Parathyroid adenoma (tissue), 2 donors: ENCODE measurements at regions not wholly inside any gene's neighbourhood (a gene's known extent, or its start where the extent isn't known, plus 50 kb on each side); places are given as distances from the start of the nearest gene placed in this dataset.

ENCODE experiments used
- H2AFZ ChIP-seq: fragments of 300-600 bp; sonication (generic); one replicate; pipeline ENCODE4 v1.7.0; 2017; ENCODE audit warnings: antibody characterized with exemption, mild to moderate bottlenecking
- H3K27ac ChIP-seq: fragments of 300-600 bp; sonication (generic); one replicate; pipeline ENCODE4 v1.7.0; 2017
- H3K27me3 ChIP-seq: fragments of 300-600 bp; sonication (generic); one replicate; pipeline ENCODE4 v1.7.0; 2017; ENCODE audit warnings: low read length; ENCODE audit not compliant: control insufficient read depth, insufficient read depth
- H3K36me3 ChIP-seq: fragments of 300-600 bp; sonication (generic); one replicate; pipeline ENCODE4 v1.7.0; 2017; ENCODE audit warnings: low read length; ENCODE audit not compliant: control insufficient read depth, insufficient read depth
- H3K4me1 ChIP-seq: fragments of 300-600 bp; sonication (generic); one replicate; pipeline ENCODE4 v1.7.0; 2017; ENCODE audit warnings: control low read depth
- H3K4me2 ChIP-seq: fragments of 300-600 bp; sonication (generic); one replicate; pipeline ENCODE4 v1.7.0; 2017; ENCODE audit warnings: low read length
- H3K4me3 ChIP-seq: fragments of 300-600 bp; sonication (generic); one replicate; pipeline ENCODE4 v1.7.0; 2017; ENCODE audit warnings: low read depth, low read length
- H3K79me2 ChIP-seq: fragments of 300-600 bp; sonication (generic); one replicate; pipeline ENCODE4 v1.7.0; 2017; ENCODE audit warnings: control low read depth
- H3K9ac ChIP-seq: fragments of 300-600 bp; sonication (generic); one replicate; pipeline ENCODE4 v1.7.0; 2017; ENCODE audit warnings: mild to moderate bottlenecking
- H3K9me3 ChIP-seq: fragments of 300-600 bp; sonication (generic); one replicate; pipeline ENCODE4 v1.7.0; 2017; ENCODE audit warnings: low read length; ENCODE audit not compliant: control insufficient read depth
- CTCF ChIP-seq: fragments of 300-600 bp; sonication (generic); IDR thresholded peaks from one replicate; pipeline ENCODE4 v1.7.0; 2017; ENCODE audit warnings: antibody characterized with exemption, mild to moderate bottlenecking
- donor health status: primary hyperparathyroidism.

GRCh38 chr13:46982856-46983582 is 86.2 kb upstream of the HTR2A start:
- TF ChIP-seq CTCF = no peak
- H3K4me3 ChIP-seq = no peak overlapping the region

GRCh38 chr13:46975173-46975572 is 78.3 kb upstream of the HTR2A start:
- Histone ChIP-seq H3K9ac (no peak overlapping the region), H3K36me3 (no peaks in the 10 kb centered on the region), H3K79me2 (no peaks in the 10 kb centered on the region), H3K27me3 (no peaks in the 10 kb centered on the region), H3K4me3 (no peak overlapping the region), H3K4me1 (no peaks in the 10 kb centered on the region), H2AFZ (no peak overlapping the region), H3K4me2 (no peak overlapping the region), H3K9me3 (no peaks in the 10 kb centered on the region), H3K27ac (no peak overlapping the region)
- no peak for TF ChIP-seq CTCF

More at GRCh38 chr13:46982856-46983582, 86.2 kb upstream of the HTR2A start:
- H3K4me2 ChIP-seq = no peak overlapping the region
- H3K9me3 ChIP-seq = no peaks in the 10 kb centered on the region
- no peaks in the 10 kb centered on the region for H3K27me3 ChIP-seq
- H3K36me3 ChIP-seq = no peaks in the 10 kb centered on the region
- H3K4me1 ChIP-seq = no peaks in the 10 kb centered on the region
- no peak overlapping the region for H3K9ac ChIP-seq
- H3K79me2 ChIP-seq = no peaks in the 10 kb centered on the region
- H3K27ac ChIP-seq = no peak overlapping the region
- no peak overlapping the region for H2AFZ ChIP-seq

DNA sequence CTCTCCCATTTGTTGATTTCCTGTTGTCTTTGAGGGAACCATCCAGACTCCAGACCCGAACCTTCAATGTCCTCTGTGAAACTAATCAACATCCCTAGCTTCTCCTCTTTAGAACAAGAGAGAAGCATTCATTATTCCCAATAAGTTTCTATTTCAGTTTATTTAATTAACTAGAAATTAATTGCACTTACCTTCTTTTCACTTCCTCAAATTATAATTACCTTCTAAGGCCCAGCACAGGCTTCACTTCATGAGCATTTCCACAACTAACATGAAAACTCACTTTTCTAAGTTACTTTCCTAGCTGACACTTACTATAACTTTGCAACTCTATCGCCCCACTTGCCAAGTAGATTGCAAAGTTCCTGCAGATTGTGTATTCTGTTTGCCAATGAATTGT is 71.6 kb upstream of the HTR2A start:
- Histone ChIP-seq H3K36me3 (no peaks in the 10 kb centered on the region), H3K4me1 (no peaks in the 10 kb centered on the region), H2AFZ (no peak overlapping the region), H3K9me3 (no peaks in the 10 kb centered on the region), H3K4me3 (no peak overlapping the region), H3K27me3 (no peaks in the 10 kb centered on the region), H3K79me2 (no peaks in the 10 kb centered on the region), H3K27ac (no peak overlapping the region), H3K9ac (no peak overlapping the region), H3K4me2 (no peak overlapping the region)
- no peak for TF ChIP-seq CTCF

DNA sequence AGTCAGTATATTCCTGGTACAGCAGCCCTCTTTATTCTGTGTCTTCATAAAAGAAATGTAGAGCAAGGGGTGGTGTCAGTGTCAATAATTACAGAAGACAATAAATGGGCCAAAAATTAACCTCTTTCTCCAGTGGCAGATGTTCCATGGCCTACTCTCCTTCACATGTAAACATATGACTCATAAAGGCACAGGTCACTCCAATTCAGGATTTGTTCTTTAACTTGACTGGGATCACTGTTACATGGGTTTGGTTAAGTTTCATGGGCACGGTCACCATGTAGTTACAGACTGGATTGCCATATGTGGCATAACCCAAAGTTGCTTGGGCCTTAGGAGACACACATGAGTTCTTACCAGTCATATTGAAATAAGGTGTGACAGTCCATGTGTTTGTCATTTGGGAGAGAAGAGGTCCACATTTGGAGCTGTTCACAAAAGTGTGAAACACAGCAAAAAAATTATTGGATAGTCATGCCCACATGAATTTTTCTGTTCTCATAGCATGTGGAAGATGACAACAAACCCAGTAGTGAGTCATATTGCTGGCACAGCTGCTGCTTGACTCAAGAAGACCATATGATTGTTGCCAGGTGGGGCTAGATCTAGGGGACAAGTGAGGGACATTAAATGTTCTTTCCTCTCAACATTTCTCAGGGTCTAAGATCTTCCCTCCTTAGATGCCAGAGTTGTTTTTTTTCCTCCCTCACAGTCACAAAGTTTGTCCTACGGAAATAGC is 68.1 kb upstream of the HTR2A start:
- H3K4me2 ChIP-seq = no peak overlapping the region
- no peak overlapping the region for H3K9ac ChIP-seq
- no peak overlapping the region for H3K4me3 ChIP-seq
- no peak overlapping the region for H2AFZ ChIP-seq
- H3K36me3 ChIP-seq = no peaks in the 10 kb centered on the region
- H3K27ac ChIP-seq = no peak overlapping the region
- TF ChIP-seq CTCF = no peak
- no peaks in the 10 kb centered on the region for H3K27me3 ChIP-seq
- no peaks in the 10 kb centered on the region for H3K9me3 ChIP-seq
- H3K4me1 ChIP-seq = no peaks in the 10 kb centered on the region
- no peaks in the 10 kb centered on the region for H3K79me2 ChIP-seq
